HG03097 (cell line): ENCODE measurements at regions not wholly inside any gene's neighbourhood (a gene's known extent, or its start where the extent isn't known, plus 50 kb on each side); places are given as distances from the start of the nearest gene placed in this dataset.

Source experiments
- ATAC-seq: cut with Tn5 transposase; IDR thresholded peaks from one replicate; pipeline ENCODE4 v1.9.1; 2021; ENCODE audit not compliant: unreplicated experiment, low FRiP score

GRCh38 chr13:22210134-22210930 is 539.5 kb downstream of the FGF9 start:
- ATAC-seq: no peak

GRCh38 chr13:22211876-22212275 is 541.0 kb downstream of the FGF9 start:
- no peak for ATAC-seq

DNA sequence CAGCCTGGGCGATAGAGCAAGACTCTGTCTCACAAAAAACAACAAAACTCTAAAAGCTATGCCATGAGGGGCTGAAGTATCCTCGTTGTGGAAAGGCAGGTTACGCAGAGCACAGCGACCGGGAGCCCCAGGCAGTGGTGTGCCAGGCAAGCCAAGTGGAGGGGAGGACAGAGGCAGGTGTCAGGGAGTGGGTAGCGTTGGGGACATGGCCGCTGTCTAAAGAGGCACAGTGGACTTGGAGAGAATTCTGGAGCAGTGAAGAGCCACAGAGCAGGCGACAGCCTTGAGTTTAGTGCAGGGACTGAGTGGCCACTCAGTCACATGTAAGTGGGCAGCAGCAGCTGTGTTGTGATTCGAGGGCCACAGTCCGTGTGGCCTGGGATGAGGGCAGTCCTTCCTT is 541.7 kb downstream of the FGF9 start:
- no peak for ATAC-seq

DNA sequence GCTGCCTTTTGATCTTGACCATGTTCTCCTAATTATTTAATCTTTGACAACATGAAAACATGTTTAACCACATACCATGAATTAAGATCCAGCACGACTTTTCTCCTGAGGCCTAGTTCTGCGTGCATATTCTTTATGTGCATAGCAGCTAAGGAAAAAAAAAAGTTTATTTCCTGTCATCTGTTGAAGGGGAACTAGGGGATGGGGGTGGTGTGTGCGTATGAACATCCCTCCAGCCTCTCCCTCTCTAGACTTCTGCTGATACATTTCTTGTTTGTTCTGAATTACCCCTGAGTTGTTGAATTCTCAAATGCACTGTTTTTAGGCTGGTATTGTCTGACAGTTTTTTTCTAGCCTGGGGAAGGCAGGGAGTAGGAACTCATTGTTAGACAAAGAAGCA is 543.3 kb downstream of the FGF9 start:
- ATAC-seq: no peak

- no peak for ATAC-seq
Observed at GRCh38 chr13:22218797-22219196, 547.9 kb downstream of the FGF9 start.

GRCh38 chr13:22219709-22220108 is 548.8 kb downstream of the FGF9 start:
- ATAC-seq: no peak

- ATAC-seq: no peak
Observed at GRCh38 chr13:22220151-22221135, 549.6 kb downstream of the FGF9 start.

DNA sequence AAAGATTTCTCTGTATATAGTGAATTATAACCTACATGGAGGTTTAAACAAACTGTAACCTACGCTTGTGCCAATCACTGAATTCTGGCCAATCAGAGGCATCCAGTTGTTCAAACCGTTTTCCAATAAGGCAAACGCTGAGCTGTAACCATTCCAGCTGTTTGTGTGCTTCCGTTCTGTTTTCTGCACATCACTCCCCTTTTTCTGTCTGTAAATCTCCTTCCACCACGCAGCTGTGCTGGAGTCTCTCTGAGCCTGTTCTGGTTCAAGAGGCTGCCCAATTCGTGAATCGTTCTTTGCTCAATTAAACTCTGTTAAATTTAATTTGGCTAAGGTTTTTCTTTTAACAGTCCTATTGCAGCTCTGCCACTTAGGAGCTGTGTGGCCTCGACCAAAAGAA is 552.5 kb downstream of the FGF9 start:
- no peak for ATAC-seq

- ATAC-seq: no peak
Observed at GRCh38 chr13:22226086-22226485, 555.2 kb downstream of the FGF9 start.

DNA sequence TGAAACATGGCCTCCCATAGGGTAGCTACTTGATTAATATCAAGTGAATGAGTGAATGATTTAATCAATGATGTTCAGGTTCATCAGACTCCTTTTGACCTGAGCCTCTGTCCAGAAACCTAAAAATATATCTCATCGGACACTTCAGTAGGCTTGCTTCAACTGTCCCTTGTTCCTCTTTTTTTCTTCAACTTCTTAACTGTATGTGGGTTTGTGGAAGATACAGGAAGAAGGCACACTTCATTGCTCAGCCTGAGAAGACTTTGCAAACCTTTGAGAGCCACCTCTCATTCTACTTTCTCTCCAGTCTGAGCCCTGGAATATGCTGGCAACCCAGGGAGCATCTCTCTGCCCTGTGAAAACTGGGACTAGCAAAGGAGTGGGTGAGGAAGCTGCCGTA is 557.0 kb downstream of the FGF9 start:
- ATAC-seq: no peak

DNA sequence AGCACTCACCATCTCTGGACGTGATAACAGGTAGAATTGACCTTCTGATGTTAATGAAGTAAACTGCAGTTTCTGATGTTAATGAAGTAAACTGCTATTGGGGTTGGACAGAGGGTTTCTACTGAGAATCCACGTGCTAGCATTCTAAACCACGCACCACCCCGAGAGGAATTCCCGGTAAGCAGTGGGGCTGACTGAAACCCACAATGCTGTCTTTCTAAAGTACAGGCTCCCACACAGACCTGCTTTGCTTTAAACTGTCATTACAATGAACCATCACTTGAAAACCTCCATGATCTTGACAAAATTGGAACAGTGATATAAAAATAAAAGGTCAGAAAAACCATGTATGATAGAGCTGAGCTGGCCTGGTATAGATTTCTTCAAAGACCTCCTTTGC is 559.0 kb downstream of the FGF9 start:
- no peak for ATAC-seq

- no peak for ATAC-seq
Observed at GRCh38 chr13:22232186-22232585, 561.3 kb downstream of the FGF9 start.

- ATAC-seq: no peak
Observed at GRCh38 chr13:22235285-22235949, 564.5 kb downstream of the FGF9 start.

- ATAC-seq: no peak
Observed at GRCh38 chr13:22235950-22236290, 565.0 kb downstream of the FGF9 start.

GRCh38 chr13:22238269-22238668 is 567.4 kb downstream of the FGF9 start:
- ATAC-seq: no peak

DNA sequence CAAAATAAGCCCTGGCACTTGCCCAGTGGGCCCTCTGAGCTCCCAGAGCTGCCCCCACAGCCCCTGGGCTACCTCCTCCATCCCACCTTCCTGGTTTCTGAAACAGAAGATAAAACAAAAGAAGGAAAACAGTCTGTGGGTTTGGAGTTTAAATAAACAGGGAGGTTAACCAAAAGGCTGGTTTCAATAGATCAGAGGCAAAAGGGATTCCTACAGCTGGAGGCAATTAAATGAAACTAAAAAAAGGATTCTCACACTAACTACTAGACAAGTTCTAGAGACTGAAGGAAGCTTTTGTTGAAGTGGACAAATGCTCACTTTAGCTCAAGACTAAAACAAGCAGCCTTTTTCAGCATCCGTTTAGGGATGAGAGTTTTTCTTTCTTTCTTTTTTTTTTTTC is 569.8 kb downstream of the FGF9 start:
- no peak for ATAC-seq

DNA sequence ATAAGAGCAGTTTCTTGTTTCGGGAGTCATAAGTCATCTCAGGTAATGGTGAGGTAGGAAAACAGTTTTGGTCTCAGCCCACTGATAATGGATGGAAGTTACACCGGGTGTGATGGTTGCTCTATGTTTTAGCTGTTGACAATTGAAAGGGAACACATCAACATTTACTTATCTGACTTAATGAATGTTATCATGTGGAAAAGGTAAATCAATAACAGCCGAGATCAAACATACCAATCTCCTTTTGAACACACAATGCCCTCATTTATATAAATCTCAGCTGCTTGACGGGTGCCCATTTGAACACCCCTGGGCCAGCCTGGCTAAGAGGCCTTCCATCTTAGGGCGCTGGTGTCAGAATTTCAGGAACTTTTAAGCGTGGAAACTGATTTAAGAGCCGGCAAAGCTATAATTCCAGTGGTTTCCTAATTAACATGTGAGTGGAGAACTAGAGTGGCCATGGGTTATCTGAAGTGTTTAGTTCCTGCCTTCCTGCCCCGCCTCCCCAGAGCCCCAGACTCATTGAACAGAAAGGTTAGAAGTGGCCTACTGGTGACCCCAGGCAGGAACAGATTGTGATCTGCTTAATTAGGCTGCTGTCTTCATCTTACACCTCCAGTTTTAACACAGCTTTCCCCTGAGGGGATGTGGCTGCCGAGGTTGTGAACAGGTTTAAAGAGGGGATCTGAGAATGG is 572.7 kb downstream of the FGF9 start:
- ATAC-seq: no peak

DNA sequence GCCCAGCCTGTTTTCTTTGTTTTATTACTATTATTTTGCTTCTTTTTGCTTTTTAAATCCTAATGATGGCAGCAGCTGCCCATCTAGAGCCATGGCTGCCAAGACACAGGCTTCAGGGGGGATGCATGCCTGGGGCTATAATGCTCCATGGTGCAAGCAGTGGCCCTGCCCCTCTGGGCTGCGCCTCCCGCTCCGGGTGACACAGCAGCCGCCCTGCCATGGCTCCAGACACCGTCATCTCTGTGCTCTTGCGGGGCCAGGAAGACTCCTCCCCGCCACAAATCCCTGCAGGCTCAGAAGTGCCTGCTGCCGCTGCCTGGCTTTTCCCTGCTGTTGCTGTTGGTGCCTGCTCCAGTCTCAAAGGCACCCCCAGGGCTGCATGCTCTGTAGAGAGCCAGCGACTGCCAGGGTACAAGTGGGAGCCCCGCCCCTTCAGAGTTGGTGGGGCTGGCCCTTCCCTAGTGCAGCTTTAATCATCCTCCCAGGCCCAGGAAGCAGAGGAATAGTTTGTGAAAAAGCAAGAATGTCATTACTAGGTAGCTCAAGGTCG is 581.5 kb downstream of the FGF9 start:
- ATAC-seq: no peak

DNA sequence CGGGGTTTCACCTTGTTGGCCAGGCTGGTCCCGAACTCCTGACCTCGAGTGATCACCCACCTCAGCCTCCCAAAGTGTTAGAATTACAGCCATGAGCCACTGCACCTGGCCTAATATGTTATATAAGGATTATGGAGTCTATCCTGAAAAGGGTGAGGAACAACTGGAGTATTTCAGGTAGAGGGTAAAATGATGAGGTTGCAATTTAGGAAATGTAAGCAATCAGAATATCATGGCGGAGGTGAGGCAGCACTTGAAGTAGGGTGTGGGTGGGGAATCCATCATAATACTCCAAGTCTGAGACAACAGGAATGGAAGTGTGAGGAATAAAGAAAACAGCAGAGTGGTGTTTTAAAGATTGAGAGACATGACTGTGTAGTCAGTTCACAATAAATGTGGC is 582.2 kb downstream of the FGF9 start:
- no peak for ATAC-seq

DNA sequence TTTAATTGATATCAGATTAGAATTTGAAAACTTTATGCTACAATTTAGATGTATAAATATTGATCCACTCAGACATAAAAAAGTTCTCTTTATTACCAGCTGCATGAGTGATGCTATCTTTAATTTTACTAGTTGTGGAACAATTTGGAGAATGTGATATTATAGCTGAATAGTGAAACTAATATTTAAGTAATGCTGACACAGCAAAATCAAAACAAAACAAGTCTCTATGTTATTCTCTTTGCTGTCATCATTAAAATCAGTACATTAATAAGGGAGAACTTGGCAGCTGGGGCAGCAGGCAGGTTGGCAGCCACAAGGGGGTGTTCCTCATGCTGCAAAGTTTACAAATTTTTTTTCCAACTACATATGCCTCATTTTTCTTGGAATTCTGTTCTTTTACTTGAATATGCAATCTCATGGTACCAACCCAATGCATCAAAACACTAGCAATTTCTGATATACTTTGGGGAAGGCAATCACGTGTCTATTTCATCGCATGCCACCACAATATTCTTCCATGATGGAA is 585.3 kb downstream of the FGF9 start:
- ATAC-seq: no peak
